CD4-positive, alpha-beta T cell treated with Interleukin-15 for 4 hours (primary cell): ENCODE measurements at regions not wholly inside any gene's neighbourhood (a gene's known extent, or its start where the extent isn't known, plus 50 kb on each side); places are given as distances from the start of the nearest gene placed in this dataset.

Experiments used
- DNase-seq: peaks from one replicate; pipeline ENCODE4 v3.0.0-alpha.2; 2020; ENCODE audit warnings: low spot score

DNA sequence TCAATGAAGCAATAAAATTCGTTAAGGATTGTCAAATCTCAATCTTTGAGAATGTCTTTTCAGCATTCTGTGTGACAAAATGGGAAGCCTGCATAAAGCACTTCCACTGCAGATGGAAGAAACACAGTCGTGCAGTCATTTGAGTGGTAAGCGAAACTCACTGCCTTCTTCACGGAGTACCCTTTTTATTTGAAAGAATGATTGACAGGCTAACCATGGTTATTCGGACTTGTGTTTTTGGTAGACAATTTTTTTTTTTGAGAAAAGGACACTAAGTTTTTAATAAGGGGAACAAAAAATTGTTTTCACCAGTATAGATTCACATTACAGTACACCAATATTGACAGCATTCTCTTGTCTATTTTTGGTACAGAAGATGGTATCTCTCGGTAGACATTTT, 86.9 kb upstream of the MSX1 start:
- DNase-seq: no peak

- no peak for DNase-seq
Observed at GRCh38 chr4:4771160-4771559, 88.3 kb upstream of the MSX1 start.

GRCh38 chr4:4770610-4771009, 88.9 kb upstream of the MSX1 start:
- DNase-seq: no peak

DNA sequence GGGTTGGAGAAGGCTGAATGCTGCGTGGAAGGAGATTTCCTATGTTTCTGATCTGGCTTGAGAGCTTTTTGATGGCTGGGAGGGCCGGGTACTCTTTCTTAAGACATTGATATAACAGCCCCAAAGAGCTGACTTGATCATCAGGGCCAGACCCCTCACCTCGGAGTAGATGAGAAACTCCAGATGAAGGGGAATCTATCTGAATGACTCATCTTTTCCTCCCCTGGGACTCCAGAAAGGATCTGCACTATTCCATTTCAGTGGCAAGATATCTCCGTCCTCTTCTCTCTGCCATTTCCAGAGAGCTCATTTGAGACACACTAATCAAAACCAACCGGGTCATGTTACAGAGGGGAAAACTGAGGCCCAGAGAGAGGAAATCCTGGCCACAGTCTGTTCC, 92.9 kb upstream of the MSX1 start:
- DNase-seq: no peak

DNA sequence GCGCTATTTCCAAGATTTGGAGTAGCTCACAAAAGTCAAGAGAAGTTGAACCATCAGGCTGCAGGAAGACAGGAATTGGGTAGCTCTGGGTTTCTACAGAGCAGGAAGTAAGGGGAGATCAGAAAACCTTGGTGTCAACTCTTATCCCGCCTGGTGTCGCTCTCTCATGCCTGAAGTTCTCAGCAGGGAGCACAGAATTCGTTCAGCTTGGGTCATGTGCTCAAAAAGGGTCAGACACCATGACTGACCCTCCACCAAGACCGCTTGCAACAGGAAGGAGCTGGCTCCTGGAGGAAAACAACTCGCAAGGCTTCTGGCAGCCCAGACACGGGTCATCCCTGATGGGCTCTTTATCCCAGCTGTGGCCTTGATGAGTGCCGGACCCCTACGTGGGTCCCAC, 93.7 kb upstream of the MSX1 start:
- no peak for DNase-seq

- DNase-seq: no peak
Observed at GRCh38 chr4:4764558-4764905, 94.9 kb upstream of the MSX1 start.

DNA sequence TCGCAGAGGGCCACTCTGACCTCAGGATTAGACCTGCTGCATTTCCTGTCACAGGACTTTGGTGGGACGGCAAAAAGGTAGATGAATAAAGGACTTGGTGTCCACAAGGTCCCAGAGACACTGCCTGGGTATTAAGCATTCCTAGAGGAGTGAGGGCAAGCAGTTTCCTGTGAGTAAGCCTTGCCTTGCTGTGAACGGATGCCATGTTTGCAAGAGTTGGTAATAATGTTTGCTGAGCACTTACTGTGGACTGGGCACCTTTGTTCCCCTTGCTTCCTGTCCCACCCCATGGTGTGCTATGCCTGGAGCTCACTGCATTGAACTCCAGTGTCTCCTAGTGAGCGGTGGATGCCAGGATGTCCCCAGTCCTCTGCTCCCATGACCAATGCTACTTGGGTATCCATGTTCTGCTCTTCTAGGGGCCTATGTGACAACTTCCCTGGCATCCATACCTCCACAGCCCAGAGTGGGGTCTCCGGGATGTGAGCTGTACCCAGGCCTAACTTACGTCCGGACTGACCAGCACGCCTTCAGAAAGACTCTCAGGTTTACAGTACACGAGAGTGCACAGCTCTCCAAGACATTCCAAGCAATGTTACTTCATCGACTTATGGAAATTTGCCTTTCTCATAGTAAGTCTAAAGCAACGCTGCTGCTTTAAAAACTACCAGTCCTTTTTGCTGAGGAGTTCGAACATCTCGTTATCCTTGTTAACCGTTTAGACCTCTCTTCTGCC, 95.5 kb upstream of the MSX1 start:
- no peak for DNase-seq

GRCh38 chr4:4762909-4763821, 96.3 kb upstream of the MSX1 start:
- DNase-seq: peak; percentile 1

DNA sequence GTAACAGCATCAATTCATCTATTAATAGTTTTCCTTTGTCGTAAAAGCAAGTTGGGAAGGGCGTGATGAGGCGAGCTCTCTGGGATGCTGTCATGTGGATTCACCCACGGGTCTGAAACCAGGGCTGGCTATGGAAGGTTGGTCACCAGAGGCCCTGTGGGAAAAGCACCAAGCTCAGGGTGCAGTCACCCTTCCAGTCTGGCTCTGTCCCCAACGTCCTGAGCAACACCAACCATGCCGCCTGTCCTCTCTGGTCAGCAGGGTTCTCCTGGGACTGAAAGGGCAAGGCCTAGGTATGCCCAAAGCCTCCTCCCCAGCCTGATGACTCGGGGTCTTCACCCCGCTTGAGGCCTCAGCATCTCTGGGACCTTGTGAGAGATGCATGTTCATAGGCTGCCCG, 97.2 kb upstream of the MSX1 start:
- DNase-seq: no peak

DNA sequence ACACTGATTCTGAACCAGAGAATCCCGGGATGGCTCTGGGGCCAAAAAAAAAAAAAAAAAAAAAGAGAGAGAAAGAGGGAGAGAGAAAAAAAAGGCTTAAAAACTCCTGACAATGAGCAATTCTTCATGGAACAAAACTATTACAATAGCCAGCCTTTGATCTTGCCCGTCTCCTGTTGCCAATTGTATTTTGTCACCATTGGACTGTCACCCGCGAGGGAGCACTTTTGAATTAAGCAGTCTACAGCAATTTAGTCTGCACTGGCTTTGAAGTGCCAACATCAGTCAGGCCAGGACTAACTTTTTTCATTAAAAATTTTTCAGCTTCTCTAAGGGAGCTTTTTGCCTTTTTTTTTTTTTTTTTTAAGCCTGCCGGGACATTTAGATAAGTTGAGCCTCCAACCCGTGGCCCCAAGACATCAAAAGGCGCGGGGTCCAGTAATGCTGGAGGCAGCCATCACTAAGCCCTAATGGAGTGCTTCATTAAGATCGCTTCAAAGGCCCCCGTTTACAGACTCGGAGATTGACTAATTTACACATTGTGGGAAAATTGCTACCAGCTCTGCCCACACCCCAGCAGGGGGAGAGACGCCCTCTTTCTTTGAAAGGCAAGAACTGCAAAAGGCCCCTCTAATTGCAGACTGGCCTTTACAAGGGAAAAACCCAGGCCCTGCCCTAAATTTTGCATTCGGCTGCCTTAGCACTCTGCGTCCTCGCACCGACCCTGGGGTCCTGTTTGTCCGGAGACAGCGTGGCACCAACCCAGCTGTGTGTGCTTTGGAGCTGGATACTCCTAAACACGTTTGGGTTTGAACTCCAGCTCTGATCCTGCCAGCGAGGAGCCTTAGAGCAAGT, 98.1 kb upstream of the MSX1 start:
- DNase-seq: no peak

DNA sequence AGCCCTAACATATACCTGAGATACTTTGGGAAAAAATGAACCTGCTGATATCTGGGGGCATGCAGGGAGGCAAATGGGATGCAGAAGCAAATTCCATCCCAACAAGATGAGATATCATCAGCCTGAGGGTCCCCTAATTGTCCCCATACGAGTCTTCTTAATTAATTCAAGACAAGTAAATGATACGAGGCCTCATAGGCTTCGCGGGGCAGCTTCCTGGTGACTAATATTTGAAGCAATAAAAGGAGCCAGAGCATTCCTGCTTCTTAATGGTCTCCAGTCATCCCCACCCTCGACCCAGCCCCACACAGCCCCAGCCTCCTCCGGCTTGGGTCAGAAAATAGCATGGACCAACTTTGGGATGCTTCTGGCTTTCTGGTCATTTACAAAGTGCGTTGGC, 99.6 kb upstream of the MSX1 start:
- DNase-seq: no peak

- no peak for DNase-seq
Observed at GRCh38 chr4:4759232-4759631, 100.2 kb upstream of the MSX1 start.

GRCh38 chr4:4758681-4759080, 100.8 kb upstream of the MSX1 start:
- no peak for DNase-seq

GRCh38 chr4:4755306-4755705, 104.2 kb upstream of the MSX1 start:
- DNase-seq: no peak

- DNase-seq: no peak
Observed at GRCh38 chr4:4754641-4755040, 104.8 kb upstream of the MSX1 start.

GRCh38 chr4:4753643-4754042, 105.8 kb upstream of the MSX1 start:
- no peak for DNase-seq

- no peak for DNase-seq
Observed at GRCh38 chr4:4752576-4753401, 106.7 kb upstream of the MSX1 start.

DNA sequence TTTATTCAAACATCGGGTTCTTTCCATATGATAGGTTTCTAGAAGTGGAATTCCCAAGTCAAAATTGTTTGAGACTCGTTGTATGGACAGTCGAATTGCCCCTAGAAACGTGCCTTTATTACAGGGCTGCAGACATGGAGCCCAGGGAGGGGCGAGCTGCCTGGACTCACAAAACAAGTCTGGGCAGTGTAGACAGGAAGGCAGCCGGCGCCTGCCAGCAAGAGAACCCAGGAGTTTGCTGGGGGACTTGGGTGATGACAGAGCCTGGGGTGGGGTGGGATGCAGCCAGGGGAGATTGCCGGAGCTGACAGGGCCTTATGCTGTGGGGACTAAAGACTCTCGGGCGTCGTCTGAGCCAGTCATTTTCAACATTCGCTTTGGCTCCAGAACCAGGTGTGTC, 107.4 kb upstream of the MSX1 start:
- no peak for DNase-seq

DNA sequence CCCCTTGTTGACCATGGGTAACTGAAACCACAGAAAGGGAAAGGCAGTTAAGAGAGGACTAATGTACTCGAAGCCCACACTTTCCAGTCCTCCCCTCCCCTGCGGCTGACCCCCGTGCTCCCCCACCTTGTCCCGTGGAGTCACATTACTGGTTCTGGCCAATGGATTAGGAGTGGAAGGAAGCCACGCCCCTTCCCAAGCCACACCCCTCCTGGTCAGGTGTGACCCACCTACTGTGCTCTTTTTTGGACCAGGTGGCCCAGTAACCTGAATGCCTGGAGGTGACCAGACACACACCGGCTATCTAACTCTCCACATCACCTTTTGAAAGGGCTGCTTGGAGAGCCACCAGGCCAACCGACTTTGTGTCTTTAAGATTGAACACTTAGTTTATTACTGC, 109.3 kb upstream of the MSX1 start:
- DNase-seq: no peak

GRCh38 chr4:4749137-4749536, 110.3 kb upstream of the MSX1 start:
- no peak for DNase-seq

DNA sequence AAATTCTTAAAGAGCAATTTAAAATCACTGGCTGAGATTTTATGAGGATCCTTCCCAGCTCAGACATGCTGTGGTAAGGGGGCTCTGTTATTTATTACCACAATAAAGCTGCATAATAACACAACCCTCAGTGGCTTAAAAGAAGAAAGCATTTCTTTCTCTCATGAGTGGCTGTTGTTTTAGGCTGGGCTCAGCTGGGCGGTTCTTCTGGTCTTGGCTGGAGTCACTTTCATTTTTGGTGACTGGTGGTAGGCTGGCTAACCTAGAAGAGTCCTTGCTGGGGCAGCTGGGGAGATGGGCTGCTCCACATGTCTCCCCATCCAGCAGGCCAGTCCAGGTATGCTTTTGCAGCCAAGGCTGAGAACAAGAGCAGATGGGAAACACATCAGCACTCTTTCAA, 113.0 kb upstream of the MSX1 start:
- no peak for DNase-seq

DNA sequence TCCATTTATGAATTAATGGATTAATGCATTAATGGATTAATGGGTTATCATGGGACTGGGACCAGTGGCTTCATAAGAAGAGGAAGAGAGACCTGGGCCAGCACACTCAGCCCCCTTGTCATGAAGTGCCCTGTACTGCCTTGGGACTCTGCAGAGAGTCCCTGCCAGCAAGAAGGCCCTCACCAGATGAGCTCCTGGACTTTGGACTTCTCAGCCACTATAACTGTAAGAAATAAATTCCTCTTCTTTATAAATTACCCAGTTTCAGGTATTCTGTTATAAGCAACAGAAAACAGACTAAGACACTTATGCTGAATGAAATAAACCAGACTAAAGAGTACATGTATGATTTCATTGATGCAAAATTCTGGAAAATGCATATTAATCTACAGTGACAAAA, 119.4 kb upstream of the MSX1 start:
- DNase-seq: no peak
